NCI-H345 treated with DMSO at 0.1 percent for 48 hours (cell line): ENCODE measurements at regions not wholly inside any gene's neighbourhood (a gene's known extent, or its start where the extent isn't known, plus 50 kb on each side); places are given as distances from the start of the nearest gene placed in this dataset.

Experiments
- DNase-seq: peaks from one replicate; lab custom pipeline; 2025; ENCODE audit not compliant: unreplicated experiment; lab: John Stamatoyannopoulos, UW

DNA sequence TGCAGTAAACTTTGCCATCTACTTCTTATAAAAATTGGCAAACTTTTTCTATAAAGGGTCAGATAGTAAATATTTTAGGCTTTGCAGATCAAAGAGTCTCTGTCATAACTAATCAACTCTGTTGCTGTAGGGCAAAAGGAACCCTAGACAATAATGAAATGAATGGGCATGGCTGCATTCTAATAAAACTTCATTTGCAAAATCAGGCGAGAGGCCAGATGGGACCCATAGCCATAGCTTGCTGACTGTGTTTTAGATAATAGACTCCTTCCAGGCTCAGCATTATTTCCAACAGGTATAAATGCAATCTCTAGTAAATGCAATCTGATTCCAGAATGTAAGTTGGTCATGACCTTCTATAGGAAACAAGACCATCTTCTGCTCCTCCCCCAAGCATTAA, 490.7 kb downstream of the TOX3 start:
- DNase-seq: no peak

DNA sequence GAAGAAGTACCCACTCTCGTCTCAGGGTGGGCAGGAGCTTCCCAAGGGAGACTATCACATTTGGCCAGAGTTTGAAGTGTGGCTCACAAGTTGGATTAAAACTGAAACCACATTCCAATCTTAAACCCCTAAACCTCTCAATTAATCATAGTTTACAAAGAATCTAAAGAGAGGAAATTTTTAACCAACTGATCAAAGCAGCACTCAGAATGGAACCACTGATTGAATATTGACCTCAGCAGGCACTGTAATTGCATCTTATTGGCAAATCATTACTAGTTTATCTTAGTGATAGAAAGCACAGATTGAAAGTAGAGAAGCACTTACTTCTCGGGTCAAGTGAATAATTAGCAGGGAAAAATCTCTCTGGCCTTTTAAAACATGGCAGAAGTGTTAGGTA, 491.6 kb downstream of the TOX3 start:
- DNase-seq: no peak

DNA sequence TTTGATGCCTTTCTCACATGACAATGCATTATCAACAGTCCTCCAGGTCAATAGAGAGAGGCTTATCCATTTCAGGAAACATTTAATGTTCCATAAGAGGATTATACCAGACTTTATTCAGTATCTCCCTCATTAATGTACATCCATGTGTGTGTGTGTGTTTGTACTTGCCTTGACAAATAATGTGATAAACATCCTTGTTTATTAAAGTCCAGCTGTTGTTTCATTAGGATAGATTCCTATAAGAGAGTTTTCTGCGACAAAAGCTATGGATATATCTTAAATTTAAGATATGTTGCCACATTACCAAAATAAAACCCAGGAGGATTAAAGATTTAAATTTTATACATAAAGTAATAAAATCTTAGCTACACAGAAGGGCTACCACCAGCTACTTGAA, 492.6 kb downstream of the TOX3 start:
- DNase-seq: no peak

DNA sequence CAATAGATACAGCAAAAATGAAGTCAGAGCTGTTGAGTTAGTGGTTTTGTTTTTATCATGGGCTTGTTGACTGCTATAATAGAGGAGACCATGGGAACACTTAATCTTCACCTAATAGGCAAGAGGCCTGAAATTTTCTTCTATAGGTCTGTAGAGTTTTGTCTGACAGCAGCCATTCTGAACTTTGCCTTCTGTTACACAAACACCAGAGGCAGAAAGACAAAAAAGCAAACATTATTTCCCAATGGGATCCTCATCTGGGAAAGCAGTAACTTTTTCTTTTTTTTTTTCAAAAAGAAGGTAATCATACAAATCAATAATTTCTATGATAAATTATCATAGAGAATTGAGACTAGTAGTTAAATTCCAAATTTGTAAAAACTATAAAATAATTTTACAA, 494.1 kb downstream of the TOX3 start:
- DNase-seq: no peak

DNA sequence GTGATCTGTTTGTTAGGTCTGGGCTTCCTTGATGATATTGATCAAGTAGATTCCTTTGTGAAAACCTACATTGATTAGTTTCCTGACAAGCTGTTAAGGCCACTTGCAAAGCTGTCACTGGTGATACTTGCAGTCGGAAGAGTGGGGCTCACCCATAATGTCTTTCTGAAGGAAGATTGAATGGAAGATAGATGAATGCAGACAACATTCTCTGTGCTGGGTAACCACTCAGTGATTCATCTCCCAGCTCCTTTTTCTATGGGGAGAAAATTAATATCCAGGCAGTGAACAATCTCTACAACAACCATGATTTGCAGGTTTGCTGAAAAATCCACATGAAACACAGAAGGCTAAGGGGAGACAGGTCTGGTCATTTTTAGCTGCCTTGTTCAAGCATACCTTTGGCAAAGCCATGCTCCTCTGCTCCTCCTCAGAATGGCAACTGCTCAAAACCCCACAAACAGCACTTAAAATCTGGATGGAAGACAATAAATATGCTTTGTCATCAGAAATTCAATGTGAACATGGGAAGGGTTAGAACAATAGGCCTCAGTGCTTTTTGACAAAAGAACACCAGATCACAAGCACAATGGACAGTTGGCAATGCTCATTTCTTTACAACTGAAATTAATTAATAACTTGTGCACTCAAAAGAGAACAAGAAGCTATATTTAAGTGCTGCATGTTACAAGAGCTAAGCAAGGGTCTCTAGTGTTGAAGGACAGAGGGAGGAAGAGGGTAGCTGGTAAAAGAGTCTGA, 495.4 kb downstream of the TOX3 start:
- no peak for DNase-seq

DNA sequence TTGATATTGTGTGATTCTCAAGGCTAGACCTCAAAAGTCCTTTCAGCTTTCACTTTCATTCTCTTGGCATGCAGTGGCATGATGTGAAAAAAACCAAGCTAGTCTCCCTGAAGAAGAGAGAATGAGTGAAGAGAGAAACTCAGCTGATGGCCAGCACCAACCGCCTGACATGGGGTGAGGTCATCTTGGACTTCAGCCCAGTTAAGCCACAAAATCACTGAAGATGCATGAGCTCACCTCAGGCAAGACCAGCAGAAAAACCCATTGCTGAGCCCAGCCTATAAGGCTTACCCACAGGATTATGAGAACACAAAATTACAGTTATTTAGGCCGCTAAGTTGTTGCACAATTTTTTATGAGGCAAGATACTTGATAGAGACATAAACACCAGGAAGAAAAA, 496.5 kb downstream of the TOX3 start:
- no peak for DNase-seq

DNA sequence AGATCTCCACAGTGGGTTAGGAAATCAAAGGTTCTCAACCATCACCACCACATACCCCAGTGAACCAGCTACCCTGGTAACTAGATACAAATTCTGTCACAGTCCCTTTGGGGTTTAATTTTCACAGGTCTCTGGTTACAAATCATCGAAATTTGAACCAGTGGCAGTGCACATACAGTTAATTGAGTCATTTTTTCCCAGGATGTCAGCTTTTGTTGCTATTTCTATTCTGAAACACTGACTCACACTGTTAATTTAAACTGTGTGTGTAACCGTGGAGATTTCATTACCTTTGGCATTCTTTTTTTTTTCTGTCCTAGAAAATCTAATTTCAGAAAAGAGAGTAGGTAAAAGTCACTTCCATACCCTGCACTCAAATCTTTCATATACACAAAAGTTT, 511.5 kb downstream of the TOX3 start:
- DNase-seq: no peak

DNA sequence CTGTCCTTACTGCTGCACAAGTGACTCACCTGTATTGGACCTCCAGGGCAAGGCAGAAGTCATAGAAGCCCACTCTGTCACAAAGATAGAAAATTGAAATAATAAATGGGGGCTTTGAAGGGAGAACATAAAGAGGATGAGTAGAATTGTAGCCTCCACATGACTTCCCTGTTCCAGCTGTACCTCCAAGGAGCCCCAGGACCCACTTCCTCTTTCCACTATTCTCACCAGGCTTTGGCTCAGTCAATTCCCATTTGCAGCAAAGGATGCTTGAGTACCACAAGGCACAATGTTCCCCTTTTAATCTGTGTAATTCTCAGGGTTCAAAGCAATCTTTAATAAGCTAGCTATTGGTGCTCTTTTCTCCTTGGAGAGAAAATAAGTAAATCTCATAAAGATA, 512.1 kb downstream of the TOX3 start:
- no peak for DNase-seq

DNA sequence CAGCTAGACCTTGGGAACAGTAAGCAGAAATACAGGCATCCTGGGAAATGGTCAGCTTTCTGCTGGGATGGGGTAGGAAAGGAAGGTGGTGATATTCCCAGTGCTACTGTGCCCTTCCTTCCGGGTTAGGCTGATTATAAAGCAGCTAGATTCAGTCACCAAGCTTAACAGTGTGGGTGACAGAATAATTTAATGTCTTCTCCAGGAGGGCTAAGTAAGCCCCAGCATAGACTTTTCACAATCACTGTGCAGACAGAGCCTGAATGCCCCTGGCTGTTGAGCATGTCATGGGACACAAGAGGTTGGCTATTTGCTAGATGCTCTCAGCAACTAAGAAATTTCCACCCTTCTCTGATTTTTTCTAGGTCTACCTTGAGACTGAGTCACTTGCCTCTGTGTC, 513.0 kb downstream of the TOX3 start:
- DNase-seq: no peak

DNA sequence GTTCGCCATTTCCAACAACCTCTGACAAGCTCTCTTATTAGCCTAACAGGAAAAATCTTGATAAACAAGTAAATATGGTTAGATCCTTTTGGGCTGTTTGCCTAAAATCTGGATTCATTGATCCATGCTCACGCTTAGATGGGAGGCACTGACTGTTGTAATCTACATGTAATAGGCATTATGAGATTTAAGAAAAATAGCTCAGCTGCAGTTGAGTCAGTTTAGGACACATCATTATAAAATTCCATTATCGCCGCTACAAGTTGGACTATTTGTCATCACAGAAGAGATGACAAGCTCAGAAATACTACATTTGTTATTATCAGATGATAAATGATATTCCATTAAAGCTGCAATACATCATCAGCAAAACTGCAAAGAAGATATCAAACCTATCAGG, 524.0 kb downstream of the TOX3 start:
- no peak for DNase-seq

DNA sequence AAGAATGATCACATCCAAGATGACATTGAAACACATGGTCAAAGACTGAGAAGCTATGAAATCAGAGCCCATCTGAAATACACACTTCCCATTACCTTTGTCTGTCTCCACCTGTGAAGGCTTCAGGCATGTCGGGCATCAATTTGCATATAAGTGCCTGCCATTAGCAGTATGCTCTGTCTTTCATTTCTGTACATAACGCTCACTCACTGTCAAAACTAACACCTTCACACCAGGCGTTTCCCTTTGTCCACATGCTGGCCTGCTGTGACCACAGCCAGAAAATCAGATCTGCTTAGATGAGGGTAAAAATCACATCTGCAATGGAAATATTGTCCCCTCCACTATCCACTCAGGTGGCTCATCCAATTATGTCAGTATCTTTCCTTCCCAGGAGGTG, 524.8 kb downstream of the TOX3 start:
- DNase-seq: no peak

DNA sequence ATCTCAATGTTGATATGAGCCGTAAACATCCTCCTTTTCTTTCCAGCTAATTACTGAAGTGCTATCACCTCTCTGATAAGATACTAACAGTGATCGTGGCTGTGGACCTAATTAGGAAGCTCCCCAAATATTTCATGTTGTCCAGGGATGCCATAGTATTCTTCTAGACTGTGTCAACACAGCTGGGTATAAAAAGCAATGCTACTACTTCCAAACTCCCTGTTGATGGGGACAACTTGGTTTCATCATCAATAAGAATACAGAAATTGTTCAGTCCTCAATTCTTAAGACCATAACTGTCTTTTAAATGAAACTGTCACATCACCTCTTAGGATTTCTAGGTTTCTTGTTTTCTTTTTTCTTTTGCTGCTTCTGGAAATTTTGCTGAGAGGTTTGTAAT, 530.6 kb downstream of the TOX3 start:
- DNase-seq: no peak

DNA sequence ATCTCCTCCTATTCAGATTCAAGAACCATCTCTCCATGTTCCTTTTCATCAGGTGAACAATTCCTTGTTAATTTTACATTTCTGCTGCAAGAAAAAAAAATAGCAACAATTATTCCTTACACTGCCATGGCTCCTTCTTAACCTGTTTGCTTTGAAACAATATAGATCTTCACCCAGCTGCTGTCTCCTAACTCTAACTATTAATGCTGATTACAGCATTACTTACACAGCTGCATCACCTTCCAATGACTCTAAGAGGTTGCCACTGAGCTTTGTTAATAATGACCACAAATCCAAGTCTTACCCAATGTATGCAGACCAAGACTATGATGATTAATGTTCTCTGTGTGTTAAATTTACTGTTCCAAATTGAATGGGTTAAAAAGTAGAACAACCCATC, 541.4 kb downstream of the TOX3 start:
- no peak for DNase-seq

DNA sequence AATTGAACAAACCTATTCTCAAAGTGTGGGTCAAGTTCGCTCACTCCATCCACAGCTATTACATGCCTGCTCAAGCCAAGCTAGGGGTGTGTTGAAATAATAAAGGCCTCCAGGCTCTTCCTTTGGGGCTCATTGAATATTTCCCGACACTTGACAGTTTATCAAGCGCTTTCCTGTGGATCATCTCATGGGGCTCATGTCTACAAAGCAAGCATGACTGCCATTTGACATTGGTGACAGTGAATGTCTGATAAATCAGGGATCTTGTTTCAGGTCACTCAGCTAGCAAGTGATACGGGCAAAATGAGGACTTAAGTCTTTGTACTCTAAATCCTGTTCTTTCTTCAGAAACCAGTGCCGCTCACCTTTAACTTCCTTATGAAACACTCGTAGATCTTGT, 542.6 kb downstream of the TOX3 start:
- no peak for DNase-seq

DNA sequence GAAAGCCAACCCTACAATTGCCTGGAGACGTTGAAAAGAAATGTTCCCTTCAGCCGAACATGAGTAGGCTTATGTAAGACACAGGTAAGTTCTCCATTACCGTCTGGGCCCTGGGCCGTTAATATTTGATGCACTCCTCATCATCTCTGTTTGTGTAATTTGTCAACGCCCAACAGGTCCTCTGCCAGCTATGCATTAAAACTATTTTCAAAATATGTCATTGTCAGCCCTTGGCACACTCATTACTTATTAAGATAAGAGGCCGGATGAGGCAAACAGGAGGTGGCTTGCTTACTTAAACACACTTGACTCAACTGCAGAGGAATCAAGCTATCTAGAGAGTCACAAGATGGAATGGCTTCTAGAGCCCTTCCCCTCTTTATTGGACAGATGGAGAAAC, 544.9 kb downstream of the TOX3 start:
- no peak for DNase-seq

DNA sequence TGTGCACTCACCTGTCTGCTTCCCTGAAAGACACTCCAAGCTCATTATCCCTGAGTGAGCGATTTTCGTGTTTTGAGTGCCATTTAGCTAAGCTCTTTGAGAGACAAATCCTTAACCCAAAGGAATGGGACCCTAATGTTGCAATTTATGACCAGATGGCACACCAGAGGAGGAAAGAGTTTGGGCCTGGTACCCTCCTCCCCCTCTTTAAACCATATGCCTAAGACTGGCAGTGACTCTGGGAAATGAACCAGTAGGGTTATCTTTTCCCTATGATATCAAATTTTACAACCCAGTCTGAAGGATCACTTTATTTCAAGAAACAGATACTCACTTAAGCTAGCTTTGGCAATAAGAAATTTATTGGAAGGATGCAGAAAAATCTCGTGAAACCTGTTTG, 550.4 kb downstream of the TOX3 start:
- no peak for DNase-seq

DNA sequence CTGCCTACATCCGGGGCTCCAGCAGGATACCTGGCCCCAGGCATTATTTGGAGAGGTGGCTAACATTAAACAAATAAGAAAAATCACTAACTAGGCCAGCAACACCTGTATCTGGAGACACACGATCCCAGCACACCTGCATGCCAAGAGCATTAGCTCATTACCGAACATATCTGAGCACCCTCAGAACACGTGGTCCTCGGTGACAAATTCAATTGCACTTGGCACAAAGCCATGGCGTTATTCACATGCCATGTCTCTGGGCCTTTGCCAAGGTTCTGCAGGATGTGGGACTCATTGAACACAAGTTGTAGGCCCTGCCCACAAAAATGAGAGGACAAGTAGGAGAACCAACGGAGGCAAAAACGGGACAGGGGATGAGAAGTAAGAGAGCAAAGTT, 552.3 kb downstream of the TOX3 start:
- peak; percentile 92 for DNase-seq

DNA sequence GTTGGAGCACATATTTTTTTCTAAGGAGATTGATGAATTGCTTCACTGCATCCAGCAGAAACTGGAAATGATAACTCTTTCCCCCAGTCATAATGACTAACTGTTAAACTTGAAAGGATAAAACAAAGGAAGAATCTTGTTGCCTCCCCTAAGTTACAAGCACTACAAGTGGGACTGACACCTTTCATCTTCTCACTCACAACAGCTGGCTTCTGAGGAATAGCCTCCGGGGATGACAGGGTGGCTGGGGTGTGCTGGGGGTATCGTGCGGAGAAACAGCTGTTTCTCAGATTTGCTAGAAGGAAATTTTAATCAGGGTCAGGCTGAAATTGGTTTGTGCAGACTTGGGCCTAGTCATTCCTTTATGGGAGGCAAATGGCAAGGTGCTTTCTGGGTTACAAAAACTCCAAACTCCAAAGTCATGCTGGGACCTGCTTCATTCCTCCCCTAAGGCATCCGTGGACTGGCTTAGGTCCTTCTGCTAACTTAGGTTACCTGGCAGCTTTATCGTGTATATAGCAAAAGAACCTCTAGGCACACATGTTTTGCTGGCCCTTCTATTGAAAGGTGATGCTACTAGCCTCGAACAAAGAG, 557.2 kb downstream of the TOX3 start:
- DNase-seq: no peak

DNA sequence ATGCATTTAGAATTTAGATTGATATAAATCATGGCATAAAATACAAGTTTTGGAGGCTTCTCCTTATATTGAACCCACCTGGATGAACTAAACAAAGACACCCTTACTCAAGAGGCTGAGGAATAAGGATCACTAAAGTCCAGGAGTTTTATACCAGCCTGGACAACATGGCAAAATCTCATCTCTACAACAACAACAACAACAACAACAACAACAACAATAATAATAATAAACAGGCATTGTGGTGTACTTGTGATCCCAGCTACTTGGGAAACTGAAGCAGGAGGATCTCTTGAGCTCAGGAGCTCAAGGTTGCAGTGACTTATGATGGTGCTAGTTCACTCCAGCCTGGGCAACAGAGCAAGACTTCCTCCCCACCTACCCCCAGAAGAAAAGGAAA, 558.0 kb downstream of the TOX3 start:
- DNase-seq: no peak

DNA sequence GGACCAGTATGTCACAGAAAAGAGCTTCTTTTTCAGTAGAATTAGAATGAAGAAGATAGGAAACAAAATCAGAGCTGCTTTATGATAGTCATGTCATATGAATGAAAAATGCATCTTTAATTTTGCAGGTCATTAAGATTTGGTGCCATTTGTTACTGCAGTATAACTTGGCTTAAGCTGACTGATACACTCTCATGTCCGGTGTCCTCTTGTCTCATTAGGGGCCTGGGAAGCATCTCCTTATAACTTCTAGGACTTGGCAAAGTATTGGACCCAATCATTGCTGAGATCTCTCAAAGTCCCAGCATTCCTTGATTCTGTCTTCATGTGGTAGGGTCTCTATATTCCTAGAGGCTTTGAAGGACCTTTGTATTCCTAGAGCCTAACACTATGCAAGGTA, 559.4 kb downstream of the TOX3 start:
- DNase-seq: no peak

DNA sequence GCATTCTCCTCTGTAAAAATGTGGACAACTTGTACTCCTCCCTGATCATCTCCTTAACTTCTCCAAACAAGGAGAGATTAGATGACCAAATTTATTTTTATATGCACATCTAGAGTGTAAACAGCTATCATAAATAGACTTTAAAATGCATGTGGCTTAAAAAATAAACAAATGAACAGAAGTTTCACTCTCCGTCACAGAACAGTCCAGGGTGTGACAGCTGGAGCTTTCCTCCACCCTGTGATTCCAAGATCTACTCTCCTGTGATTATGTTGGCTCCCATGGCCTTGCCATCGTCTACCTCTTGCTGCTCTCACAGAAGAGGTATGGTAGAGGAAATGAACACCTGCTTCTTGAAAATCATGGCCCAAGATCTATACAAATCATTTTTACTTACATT, 560.2 kb downstream of the TOX3 start:
- no peak for DNase-seq

DNA sequence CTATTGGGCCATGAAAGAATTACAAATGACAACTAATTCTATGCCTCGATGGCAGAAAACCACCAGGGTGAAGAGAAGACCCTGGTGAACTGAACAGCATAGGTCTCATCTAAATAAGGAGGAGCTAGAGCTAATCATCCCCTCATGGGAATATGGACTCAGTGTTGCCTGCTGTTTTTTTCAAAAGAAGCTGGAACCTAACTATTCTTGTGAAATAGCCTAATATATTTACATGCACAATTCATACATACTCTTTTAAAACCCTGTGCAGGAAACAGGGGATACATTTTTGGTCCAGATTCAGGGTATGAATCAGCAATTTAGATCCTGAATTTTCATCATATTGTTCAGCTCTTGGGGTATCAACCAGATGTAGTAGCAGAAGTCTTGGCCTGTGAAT, 560.6 kb downstream of the TOX3 start:
- DNase-seq: no peak

DNA sequence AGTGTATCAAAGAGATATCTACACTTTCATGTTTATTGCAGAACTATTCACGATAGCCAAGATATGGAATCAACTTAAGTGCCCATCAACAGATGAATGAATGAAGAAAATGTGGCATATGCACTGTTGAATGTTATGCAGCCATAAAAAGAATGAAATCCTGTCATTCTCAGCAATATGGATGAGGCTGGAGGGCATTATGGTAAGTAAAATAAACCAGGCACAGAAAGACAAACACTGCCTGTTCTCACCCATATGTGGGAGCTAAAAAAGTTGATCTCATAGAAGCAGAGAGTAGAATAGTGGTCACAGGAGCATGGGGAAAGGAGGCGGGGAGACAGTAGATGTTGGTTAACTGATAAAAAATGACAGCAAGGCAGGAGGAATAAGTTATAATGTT, 561.8 kb downstream of the TOX3 start:
- no peak for DNase-seq
